ENCODE measurements at regions not wholly inside any gene's neighbourhood (a gene's known extent, or its start where the extent isn't known, plus 50 kb on each side); places are given as distances from the start of the nearest gene placed in this dataset.

- WGBS (ENCODE audit: low lambda C conversion rate): 55% methylated on average over 9 of the region's 9 CpGs
- CTCF ChIA-PET: interaction anchor here (1.4 kb wide), 1 partner anchor 10 kb away, joined by 3 read pairs; no protein-coding TSS in a partner anchor
Measured at GRCh38 chrX:39954851-39955250, 142.9 kb downstream of the BCOR start.

GRCh38 chrX:39955625-39956024 is 142.1 kb downstream of the BCOR start:
- Histone ChIP-seq H2AFZ (ENCODE audit: low read depth) (no peak overlapping the region), H3K79me2 (ENCODE audit: insufficient read depth) (no peaks in the 10 kb centered on the region), H3K27me3 (ENCODE audit: insufficient read depth) (no peaks in the 10 kb centered on the region; the same call in 1 of the 2 replicates), H3K4me1 (ENCODE audit: control insufficient read depth in 1 of 2, insufficient read depth in 2 of 2, low read depth in 1 of 2, low read length in 1 of 2) (peaks cover 0 to 3% of the 10 kb centered on the region in 2 experiments; a peak in 1 of 4 replicates), H4K20me1 (ENCODE audit: insufficient read depth) (no peaks in the 10 kb centered on the region), H3F3A (replicated peaks; ENCODE audit: insufficient read depth) (no peaks in the 10 kb centered on the region), H3K27ac (ENCODE audit: low read depth in 2 of 2, low read length in 1 of 2) (no peak overlapping the region; a peak in 1 of 4 replicates), H3K9ac (no peak overlapping the region), H3K9me3 (no peaks in the 10 kb centered on the region), H3K36me3 (replicated peaks in 1 of 2; ENCODE audit: control insufficient read depth in 1 of 2, insufficient read depth in 2 of 2, low read length in 1 of 2) (no peaks in the 10 kb centered on the region), H3K4me2 (no peak overlapping the region), H3K4me3 (ENCODE audit: low read depth in 2 of 2, low read length in 1 of 2) (no peak overlapping the region), H3K9me2 (no peaks in the 10 kb centered on the region)
- POLR2A ChIA-PET: no interaction called here
- no peak for DNase-seq
- 39% methylated on average over 4 of the region's 4 CpGs for WGBS (ENCODE audit: low lambda C conversion rate)
- TF ChIP-seq RXRA (IDR thresholded peaks at IDR 0.05; ENCODE audit: borderline replicate concordance, low read depth) (no peak), RCOR1 (IDR thresholded peaks at IDR 0.05; ENCODE audit: low read length) (no peak), TAF1 (IDR thresholded peaks at IDR 0.05; ENCODE audit: borderline replicate concordance, low read depth, low read length) (no peak), POLR2AphosphoS5 (IDR thresholded peaks at IDR 0.05; ENCODE audit: low read depth, low read length) (no peak), FOXJ3 (CRISPR knock-in tag; IDR thresholded peaks at IDR 0.05) (no peak), TEAD4 (IDR thresholded peaks at IDR 0.05; ENCODE audit: borderline replicate concordance, insufficient read depth) (no peak), CTCF (IDR thresholded peaks at IDR 0.05) (no peak), MEF2A (IDR thresholded peaks at IDR 0.05; ENCODE audit: borderline replicate concordance, low read depth) (no peak), SMC3 (IDR thresholded peaks at IDR 0.05; ENCODE audit: low read depth, low read length) (no peak), NFIC (IDR thresholded peaks at IDR 0.05; ENCODE audit: borderline replicate concordance) (no peak), RFX5 (IDR thresholded peaks at IDR 0.05; ENCODE audit: low read length) (no peak)
- CTCF ChIA-PET: interaction anchor here (1.4 kb wide), 1 partner anchor 9 kb away, joined by 3 read pairs; no protein-coding TSS in a partner anchor

More at GRCh38 chrX:39954851-39955250, 142.9 kb downstream of the BCOR start:
- no peaks in the 10 kb centered on the region for H3K9me3 ChIP-seq
- no peaks in the 10 kb centered on the region for H3K9me2 ChIP-seq
- H3K27ac ChIP-seq (ENCODE audit: low read depth in 2 of 2, low read length in 1 of 2): no peak overlapping the region
- H3K4me1 ChIP-seq (ENCODE audit: control insufficient read depth in 1 of 2, insufficient read depth in 2 of 2, low read depth in 1 of 2, low read length in 1 of 2): peaks cover 0 to 3% of the 10 kb centered on the region in 2 experiments; a peak in 1 of 4 replicates
- TF ChIP-seq POLR2AphosphoS5 (IDR thresholded peaks at IDR 0.05; ENCODE audit: low read depth, low read length): no peak
- no peak for TF ChIP-seq JUND (IDR thresholded peaks at IDR 0.05)
- no peak for TF ChIP-seq NFIC (IDR thresholded peaks at IDR 0.05; ENCODE audit: borderline replicate concordance)
- no peak for TF ChIP-seq NRF1 (IDR thresholded peaks at IDR 0.05; ENCODE audit: low read depth, low read length)
- TF ChIP-seq FOXJ3 (CRISPR knock-in tag; IDR thresholded peaks at IDR 0.05): no peak
- no peak for TF ChIP-seq USF1 (IDR thresholded peaks at IDR 0.05; ENCODE audit: borderline replicate concordance, low read depth)
- H3K4me3 ChIP-seq (ENCODE audit: low read depth in 2 of 2, low read length in 1 of 2): no peak overlapping the region
- no peak overlapping the region for H2AFZ ChIP-seq (ENCODE audit: low read depth)
- no peaks in the 10 kb centered on the region for H3K79me2 ChIP-seq (ENCODE audit: insufficient read depth)
- no peaks in the 10 kb centered on the region; the same call in 1 of the 2 replicates for H3K27me3 ChIP-seq (ENCODE audit: insufficient read depth)
- H4K20me1 ChIP-seq (ENCODE audit: insufficient read depth): no peaks in the 10 kb centered on the region
- no peaks in the 10 kb centered on the region for H3F3A ChIP-seq (replicated peaks; ENCODE audit: insufficient read depth)
- POLR2A ChIA-PET: no interaction called here
- H3K36me3 ChIP-seq (replicated peaks in 1 of 2; ENCODE audit: control insufficient read depth in 1 of 2, insufficient read depth in 2 of 2, low read length in 1 of 2): no peaks in the 10 kb centered on the region
- no peak for DNase-seq
- no peak overlapping the region for H3K9ac ChIP-seq
- no peak overlapping the region for H3K4me2 ChIP-seq
